HG03521 (cell line): ENCODE measurements at regions not wholly inside any gene's neighbourhood (a gene's known extent, or its start where the extent isn't known, plus 50 kb on each side); places are given as distances from the start of the nearest gene placed in this dataset.
A peak's percentile ranks its signal among the peaks of the same experiment; 100 is the strongest.

ENCODE experiments used
- ATAC-seq: cut with Tn5 transposase; IDR thresholded peaks from one replicate; pipeline ENCODE4 v1.9.1; 2021; ENCODE audit warnings: mild to moderate bottlenecking, moderate library complexity; ENCODE audit not compliant: unreplicated experiment

GRCh38 chr7:131967216-131967730, 410.8 kb upstream of the PODXL start:
- no peak for ATAC-seq

GRCh38 chr7:131964203-131964602, 407.8 kb upstream of the PODXL start:
- ATAC-seq = no peak

- no peak for ATAC-seq
Observed at GRCh38 chr7:131961054-131961680, 404.7 kb upstream of the PODXL start.

GRCh38 chr7:131959106-131959812, 402.8 kb upstream of the PODXL start:
- ATAC-seq = no peak

- ATAC-seq = no peak
Observed at GRCh38 chr7:131957338-131958020, 401.1 kb upstream of the PODXL start.

GRCh38 chr7:131956864-131957263, 400.4 kb upstream of the PODXL start:
- no peak for ATAC-seq

GRCh38 chr7:131955679-131956078, 399.3 kb upstream of the PODXL start:
- no peak for ATAC-seq

- ATAC-seq = no peak
Observed at GRCh38 chr7:131953184-131953583, 396.8 kb upstream of the PODXL start.

- ATAC-seq = no peak
Observed at GRCh38 chr7:131952365-131952764, 395.9 kb upstream of the PODXL start.

- no peak for ATAC-seq
Observed at GRCh38 chr7:131950758-131951157, 394.3 kb upstream of the PODXL start.

GRCh38 chr7:131949659-131950058, 393.2 kb upstream of the PODXL start:
- ATAC-seq = no peak

- ATAC-seq = no peak
Observed at GRCh38 chr7:131948434-131949053, 392.1 kb upstream of the PODXL start.

GRCh38 chr7:131947661-131948060, 391.2 kb upstream of the PODXL start:
- ATAC-seq = no peak

- ATAC-seq = no peak
Observed at GRCh38 chr7:131945957-131946544, 389.6 kb upstream of the PODXL start.

GRCh38 chr7:131945313-131945911, 389.0 kb upstream of the PODXL start:
- ATAC-seq = peak; percentile 53

GRCh38 chr7:131944556-131945069, 388.2 kb upstream of the PODXL start:
- no peak for ATAC-seq

GRCh38 chr7:131943646-131944045, 387.2 kb upstream of the PODXL start:
- no peak for ATAC-seq

GRCh38 chr7:131943211-131943610, 386.8 kb upstream of the PODXL start:
- ATAC-seq = no peak

- ATAC-seq = no peak
Observed at GRCh38 chr7:131942287-131943150, 386.1 kb upstream of the PODXL start.
